ENCODE measurements at regions not wholly inside any gene's neighbourhood (a gene's known extent, or its start where the extent isn't known, plus 50 kb on each side); places are given as distances from the start of the nearest gene placed in this dataset.

DNA sequence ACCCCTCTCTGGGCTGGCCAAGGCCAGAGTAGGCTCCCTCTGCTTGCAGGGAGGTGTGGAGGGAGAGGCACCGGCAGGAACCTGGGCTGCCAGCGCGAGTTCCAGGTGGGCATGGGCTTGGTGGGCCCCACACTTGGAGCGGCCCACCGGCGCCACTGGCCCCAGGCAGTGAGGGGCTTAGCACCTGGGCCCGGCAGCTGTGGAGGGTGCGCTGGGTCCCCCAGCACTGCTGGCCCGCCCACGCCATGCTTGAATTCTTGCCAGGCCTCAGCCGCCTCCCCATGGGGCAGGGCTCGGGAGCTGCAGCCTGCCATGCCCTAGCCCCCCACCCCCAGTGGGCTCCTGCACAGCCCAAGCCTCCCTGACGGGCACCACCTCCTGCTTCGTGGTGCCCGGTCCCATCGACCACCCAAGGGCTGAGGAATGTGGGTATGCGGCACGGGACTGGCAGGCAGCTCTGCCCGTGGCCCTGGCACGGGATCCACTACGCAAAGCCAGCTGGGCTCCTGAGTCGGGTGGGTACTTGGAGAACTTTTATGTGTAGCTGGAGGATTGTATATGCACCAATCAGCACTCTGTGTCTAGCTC, 1648.0 kb downstream of the OLFM4 start:
- ChIA-PET POLR2A (no interaction called here), CTCF (no interaction called here)
- Mint-ChIP-seq H3K36me3 (peaks cover 35% of the 10 kb centered on the region), H3K4me3 (no peak overlapping the region), H3K27ac (no peak overlapping the region), H3K9me3 (peaks cover 48% of the 10 kb centered on the region), H3K4me1 (no peaks in the 10 kb centered on the region), H3K27me3 (ENCODE audit: low read depth) (no peaks in the 10 kb centered on the region; the same call in 1 of the 2 replicates)
- ATAC-seq (no peak), DNase-seq (ENCODE audit: low spot score) (no peak)
- TF ChIP-seq ATF1 (CRISPR knock-in tag; IDR thresholded peaks at IDR 0.05), result no peak
- no peak for TF ChIP-seq ELF4 (CRISPR knock-in tag; IDR thresholded peaks at IDR 0.05; ENCODE audit: low read depth)
- no peak for TF ChIP-seq GRHL2 (CRISPR knock-in tag; IDR thresholded peaks at IDR 0.05; ENCODE audit: insufficient replicate concordance, severe bottlenecking)
- TF ChIP-seq, protein P1, sequence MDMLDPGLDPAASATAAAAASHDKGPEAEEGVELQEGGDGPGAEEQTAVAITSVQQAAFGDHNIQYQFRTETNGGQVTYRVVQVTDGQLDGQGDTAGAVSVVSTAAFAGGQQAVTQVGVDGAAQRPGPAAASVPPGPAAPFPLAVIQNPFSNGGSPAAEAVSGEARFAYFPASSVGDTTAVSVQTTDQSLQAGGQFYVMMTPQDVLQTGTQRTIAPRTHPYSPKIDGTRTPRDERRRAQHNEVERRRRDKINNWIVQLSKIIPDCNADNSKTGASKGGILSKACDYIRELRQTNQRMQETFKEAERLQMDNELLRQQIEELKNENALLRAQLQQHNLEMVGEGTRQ (CRISPR knock-in tag; IDR thresholded peaks at IDR 0.05), result no peak
- TF ChIP-seq ESRRA (CRISPR knock-in tag; IDR thresholded peaks at IDR 0.05; ENCODE audit: borderline replicate concordance), result no peak
- no peak for TF ChIP-seq ZNF219 (CRISPR knock-in tag; IDR thresholded peaks at IDR 0.05; ENCODE audit: borderline replicate concordance)
- TF ChIP-seq, protein P2, sequence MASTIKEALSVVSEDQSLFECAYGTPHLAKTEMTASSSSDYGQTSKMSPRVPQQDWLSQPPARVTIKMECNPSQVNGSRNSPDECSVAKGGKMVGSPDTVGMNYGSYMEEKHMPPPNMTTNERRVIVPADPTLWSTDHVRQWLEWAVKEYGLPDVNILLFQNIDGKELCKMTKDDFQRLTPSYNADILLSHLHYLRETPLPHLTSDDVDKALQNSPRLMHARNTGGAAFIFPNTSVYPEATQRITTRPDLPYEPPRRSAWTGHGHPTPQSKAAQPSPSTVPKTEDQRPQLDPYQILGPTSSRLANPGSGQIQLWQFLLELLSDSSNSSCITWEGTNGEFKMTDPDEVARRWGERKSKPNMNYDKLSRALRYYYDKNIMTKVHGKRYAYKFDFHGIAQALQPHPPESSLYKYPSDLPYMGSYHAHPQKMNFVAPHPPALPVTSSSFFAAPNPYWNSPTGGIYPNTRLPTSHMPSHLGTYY (CRISPR knock-in tag; IDR thresholded peaks at IDR 0.05), result no peak
- TF ChIP-seq, protein P3, sequence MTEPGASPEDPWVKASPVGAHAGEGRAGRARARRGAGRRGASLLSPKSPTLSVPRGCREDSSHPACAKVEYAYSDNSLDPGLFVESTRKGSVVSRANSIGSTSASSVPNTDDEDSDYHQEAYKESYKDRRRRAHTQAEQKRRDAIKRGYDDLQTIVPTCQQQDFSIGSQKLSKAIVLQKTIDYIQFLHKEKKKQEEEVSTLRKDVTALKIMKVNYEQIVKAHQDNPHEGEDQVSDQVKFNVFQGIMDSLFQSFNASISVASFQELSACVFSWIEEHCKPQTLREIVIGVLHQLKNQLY (CRISPR knock-in tag; IDR thresholded peaks at IDR 0.05), result no peak
- TF ChIP-seq, protein P4, sequence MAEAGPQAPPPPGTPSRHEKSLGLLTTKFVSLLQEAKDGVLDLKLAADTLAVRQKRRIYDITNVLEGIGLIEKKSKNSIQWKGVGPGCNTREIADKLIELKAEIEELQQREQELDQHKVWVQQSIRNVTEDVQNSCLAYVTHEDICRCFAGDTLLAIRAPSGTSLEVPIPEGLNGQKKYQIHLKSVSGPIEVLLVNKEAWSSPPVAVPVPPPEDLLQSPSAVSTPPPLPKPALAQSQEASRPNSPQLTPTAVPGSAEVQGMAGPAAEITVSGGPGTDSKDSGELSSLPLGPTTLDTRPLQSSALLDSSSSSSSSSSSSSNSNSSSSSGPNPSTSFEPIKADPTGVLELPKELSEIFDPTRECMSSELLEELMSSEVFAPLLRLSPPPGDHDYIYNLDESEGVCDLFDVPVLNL (CRISPR knock-in tag; IDR thresholded peaks at IDR 0.05; ENCODE audit: borderline replicate concordance, low read depth), result no peak
- TF ChIP-seq, protein P5, sequence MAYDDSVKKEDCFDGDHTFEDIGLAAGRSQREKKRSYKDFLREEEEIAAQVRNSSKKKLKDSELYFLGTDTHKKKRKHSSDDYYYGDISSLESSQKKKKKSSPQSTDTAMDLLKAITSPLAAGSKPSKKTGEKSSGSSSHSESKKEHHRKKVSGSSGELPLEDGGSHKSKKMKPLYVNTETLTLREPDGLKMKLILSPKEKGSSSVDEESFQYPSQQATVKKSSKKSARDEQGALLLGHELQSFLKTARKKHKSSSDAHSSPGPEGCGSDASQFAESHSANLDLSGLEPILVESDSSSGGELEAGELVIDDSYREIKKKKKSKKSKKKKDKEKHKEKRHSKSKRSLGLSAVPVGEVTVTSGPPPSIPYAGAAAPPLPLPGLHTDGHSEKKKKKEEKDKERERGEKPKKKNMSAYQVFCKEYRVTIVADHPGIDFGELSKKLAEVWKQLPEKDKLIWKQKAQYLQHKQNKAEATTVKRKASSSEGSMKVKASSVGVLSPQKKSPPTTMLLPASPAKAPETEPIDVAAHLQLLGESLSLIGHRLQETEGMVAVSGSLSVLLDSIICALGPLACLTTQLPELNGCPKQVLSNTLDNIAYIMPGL (CRISPR knock-in tag; IDR thresholded peaks at IDR 0.05), result no peak
- TF ChIP-seq CBFB (CRISPR knock-in tag; IDR thresholded peaks at IDR 0.05; ENCODE audit: low read depth), result no peak
- TF ChIP-seq, protein P6, sequence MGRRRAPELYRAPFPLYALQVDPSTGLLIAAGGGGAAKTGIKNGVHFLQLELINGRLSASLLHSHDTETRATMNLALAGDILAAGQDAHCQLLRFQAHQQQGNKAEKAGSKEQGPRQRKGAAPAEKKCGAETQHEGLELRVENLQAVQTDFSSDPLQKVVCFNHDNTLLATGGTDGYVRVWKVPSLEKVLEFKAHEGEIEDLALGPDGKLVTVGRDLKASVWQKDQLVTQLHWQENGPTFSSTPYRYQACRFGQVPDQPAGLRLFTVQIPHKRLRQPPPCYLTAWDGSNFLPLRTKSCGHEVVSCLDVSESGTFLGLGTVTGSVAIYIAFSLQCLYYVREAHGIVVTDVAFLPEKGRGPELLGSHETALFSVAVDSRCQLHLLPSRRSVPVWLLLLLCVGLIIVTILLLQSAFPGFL (CRISPR knock-in tag; IDR thresholded peaks at IDR 0.05; ENCODE audit: borderline replicate concordance), result no peak
- TF ChIP-seq, protein P7, sequence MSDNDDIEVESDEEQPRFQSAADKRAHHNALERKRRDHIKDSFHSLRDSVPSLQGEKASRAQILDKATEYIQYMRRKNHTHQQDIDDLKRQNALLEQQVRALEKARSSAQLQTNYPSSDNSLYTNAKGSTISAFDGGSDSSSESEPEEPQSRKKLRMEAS (CRISPR knock-in tag; IDR thresholded peaks at IDR 0.05), result no peak
- TF ChIP-seq, protein P8, sequence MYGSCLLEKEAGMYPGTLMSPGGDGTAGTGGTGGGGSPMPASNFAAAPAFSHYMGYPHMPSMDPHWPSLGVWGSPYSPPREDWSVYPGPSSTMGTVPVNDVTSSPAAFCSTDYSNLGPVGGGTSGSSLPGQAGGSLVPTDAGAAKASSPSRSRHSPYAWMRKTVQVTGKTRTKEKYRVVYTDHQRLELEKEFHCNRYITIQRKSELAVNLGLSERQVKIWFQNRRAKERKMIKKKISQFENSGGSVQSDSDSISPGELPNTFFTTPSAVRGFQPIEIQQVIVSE (CRISPR knock-in tag; IDR thresholded peaks at IDR 0.05; ENCODE audit: borderline replicate concordance), result no peak
- TF ChIP-seq, protein P9, sequence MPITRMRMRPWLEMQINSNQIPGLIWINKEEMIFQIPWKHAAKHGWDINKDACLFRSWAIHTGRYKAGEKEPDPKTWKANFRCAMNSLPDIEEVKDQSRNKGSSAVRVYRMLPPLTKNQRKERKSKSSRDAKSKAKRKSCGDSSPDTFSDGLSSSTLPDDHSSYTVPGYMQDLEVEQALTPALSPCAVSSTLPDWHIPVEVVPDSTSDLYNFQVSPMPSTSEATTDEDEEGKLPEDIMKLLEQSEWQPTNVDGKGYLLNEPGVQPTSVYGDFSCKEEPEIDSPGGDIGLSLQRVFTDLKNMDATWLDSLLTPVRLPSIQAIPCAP (CRISPR knock-in tag; IDR thresholded peaks at IDR 0.05), result no peak
- no peak for TF ChIP-seq SOX15 (CRISPR knock-in tag; IDR thresholded peaks at IDR 0.05)
- no peak for TF ChIP-seq CREM (CRISPR knock-in tag; IDR thresholded peaks at IDR 0.05)
- no peak for TF ChIP-seq GABPB1 (CRISPR knock-in tag; IDR thresholded peaks at IDR 0.05)
- TF ChIP-seq, protein P10, sequence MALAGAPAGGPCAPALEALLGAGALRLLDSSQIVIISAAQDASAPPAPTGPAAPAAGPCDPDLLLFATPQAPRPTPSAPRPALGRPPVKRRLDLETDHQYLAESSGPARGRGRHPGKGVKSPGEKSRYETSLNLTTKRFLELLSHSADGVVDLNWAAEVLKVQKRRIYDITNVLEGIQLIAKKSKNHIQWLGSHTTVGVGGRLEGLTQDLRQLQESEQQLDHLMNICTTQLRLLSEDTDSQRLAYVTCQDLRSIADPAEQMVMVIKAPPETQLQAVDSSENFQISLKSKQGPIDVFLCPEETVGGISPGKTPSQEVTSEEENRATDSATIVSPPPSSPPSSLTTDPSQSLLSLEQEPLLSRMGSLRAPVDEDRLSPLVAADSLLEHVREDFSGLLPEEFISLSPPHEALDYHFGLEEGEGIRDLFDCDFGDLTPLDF (CRISPR knock-in tag; IDR thresholded peaks at IDR 0.05), result no peak
- no peak for TF ChIP-seq ZNF423 (CRISPR knock-in tag; IDR thresholded peaks at IDR 0.05)
